ENCODE measurements at regions not wholly inside any gene's neighbourhood (a gene's known extent, or its start where the extent isn't known, plus 50 kb on each side); places are given as distances from the start of the nearest gene placed in this dataset.
A peak's percentile ranks its signal among the peaks of the same experiment; 100 is the strongest.

DNA sequence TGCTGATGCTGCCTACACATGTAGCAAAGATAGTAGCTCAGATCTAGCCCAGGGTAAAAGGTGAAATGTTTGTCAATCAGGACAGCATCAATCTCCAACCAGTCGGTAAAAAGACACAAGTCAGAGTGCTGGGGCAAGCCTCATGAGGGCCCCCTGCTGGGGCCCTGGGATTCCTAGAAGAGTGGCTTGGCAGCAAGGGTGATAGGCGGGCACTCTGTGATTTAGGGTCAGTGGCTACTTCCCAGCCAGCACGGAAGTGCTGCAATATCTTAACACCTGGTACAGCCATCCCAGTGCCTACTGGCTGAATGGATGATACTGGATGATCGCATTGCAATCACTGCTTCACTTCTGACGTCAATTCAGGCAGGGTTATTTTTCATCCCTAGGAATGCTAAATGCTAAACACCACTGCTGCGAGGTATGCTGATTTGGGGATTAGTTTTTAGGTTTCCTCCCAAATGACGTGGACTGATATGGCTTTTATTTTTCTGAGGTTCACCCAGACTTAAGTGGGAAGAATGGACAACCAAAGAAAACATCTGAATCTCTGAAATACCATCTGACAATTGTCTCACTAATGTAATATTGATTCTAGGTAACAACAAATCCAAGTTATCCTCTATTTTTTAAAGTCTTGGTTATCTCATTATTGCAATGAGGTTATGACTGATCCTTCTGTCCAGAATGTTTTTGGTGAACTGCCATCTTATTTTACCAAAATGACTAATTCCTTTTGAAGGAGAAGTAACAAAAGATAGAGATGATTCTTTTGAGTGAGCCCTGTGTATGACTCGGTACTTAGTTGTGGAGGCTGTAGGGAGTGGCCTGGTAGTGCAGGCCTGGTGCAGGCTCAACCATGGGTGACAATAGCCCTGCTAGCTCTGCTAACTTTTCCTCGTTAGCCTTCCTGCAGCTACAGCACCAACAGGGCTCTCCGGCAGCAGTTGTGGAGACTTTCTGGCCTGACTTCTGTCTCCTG is 432.5 kb downstream of the FGF9 start:
- no peak for DNase-seq

DNA sequence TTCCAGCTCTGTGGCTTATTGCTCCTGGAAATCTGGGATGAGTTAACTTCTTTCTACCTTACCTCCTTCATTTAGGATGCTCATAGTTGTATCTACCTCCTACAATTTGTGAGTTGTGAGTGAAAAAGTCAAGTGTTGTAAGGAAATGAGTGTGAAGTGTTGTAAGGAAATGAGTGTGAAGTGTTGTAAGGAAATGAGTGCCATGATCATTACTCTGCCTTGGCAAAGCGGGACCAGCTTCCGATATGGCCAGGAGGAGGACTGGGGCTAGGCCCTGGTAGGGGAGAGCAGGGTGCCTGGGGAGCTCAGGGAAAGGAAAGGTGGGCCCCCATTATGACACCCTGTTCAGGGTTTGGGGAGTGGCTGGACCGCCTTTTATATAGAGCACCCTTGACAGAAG is 435.2 kb downstream of the FGF9 start:
- DNase-seq = no peak

DNA sequence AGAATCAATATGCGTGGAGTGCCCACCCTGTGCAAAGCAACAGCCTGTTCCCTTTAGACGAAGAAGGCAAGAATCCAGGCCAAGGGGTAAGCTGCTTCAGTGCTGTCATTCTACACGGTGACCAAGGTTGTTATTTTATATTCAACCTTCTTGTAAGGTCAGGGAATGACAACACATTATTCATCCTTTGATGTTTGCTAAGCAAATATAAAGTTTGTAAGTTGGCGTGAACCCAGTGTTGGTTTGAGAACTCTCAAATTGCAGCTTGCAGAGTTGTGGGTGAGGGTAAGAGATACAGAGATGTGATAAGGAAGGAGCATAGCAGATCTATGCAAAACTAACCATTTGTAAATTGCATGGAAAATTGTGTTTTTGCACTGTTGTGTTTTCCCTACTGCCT is 436.7 kb downstream of the FGF9 start:
- peak; percentile 35 for DNase-seq

DNA sequence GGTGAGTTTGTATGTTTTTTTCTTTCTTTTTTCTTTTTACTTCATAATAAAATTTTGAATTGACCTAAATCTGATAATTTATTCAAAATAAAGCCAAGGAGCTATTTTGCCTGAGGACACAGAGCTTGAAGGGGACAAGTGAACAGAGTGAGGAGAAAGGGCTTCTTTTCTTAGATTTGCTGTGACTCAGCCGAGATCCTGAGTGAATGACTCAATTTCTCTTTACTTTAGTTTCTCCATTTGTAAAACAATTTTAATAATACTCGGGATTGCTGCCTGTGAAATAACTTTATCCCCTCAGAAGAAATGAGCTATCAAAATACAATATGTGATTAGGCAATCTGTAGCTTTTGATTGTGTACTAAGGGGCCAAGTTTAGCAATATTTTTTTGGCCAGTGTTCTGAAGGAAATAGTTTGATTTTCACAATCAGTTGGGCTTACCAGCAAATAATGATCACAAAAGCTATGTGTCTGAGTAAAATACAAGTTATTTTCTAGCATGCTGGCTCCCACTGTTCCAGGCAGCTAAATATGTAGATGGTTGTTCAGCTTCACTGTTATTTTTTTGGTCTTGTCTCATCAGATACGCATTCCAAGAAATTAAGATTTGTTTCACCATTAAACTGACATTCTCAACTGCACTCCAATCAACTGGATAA is 437.5 kb downstream of the FGF9 start:
- no peak for DNase-seq

DNA sequence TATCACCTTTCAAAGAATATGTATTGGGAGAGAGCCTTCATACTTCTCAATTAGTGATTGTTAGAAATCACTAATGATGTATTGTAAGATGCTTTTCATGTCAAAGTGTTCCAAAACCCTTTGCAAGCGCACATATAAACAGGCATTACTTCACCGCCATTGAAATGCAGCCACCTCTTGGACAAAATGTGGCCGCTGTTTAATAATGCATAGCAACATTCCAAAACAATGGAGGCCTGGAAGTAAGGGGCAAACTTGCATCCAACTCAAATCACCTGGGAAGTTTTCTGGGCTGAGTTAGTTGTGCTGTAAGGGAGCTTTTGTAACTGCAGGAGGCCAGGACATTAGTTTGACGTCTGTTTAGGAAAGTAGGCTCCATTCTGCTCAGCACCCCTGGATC is 438.1 kb downstream of the FGF9 start:
- no peak for DNase-seq

DNA sequence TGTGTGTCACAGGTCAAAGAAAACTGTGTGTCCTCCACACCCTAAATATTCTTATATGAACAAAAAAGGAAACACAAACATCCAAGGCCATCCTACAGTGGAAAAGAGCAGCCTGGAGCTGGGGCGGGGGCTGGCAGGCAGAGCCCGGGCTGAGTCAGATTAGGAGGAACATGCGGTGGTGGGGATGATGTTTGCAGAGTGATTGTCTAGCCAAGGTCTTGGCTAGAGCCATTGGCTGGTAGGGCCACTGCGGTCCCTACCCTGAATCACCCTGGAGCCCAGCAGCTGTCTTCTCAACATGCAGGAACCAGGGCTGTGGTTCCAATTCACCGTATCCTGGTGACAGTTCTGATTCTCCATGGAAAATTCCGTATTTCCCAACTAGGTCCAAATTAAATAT is 439.5 kb downstream of the FGF9 start:
- no peak for DNase-seq

DNA sequence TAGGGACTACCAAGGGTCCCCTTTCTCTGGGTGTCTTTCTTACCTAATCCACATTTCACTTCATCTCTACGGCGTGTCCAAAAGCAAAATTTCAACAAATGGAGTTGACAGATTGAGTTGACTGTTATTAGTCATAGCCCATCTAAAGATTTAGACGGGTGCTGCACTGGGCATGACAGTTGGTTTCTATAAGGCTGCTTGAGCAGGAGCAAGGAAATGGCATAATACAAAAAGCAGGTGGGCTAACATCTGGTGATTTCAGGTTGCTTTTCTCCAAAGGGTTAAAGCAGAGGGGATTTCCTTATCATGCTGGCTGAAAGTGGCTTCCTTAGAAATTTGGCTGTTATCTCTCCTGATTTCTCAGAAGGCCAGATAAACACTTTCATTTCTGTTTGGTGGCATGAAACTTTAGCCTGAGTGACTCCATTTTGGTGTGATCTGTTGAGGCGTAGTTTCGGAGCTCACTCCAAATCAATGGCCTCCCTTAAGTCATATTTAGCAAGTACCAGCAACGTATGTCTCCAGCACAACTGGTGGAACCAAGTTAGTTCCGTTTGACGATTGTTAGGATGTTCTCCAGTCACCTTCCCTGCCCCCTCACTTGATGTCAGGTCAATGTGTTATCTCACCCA is 440.4 kb downstream of the FGF9 start:
- DNase-seq = no peak

DNA sequence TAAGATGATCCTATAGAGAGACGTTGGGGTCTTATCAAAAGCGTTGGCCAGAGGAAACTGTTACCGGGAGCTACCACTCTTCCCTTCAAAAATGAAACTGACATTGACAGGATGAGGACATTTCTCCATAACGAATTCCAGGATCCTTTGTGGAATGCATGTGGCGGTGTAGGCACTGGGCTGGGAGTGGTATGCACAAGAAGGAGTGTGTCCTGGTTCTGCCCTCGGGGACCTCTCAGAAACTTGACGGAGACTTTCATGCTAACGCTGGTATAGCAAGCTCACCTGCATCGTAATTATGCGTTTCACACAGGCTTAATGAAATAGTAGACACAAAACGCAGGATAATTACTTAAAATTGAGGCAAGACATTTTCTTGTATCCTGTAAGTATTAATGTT is 441.1 kb downstream of the FGF9 start:
- no peak for DNase-seq

DNA sequence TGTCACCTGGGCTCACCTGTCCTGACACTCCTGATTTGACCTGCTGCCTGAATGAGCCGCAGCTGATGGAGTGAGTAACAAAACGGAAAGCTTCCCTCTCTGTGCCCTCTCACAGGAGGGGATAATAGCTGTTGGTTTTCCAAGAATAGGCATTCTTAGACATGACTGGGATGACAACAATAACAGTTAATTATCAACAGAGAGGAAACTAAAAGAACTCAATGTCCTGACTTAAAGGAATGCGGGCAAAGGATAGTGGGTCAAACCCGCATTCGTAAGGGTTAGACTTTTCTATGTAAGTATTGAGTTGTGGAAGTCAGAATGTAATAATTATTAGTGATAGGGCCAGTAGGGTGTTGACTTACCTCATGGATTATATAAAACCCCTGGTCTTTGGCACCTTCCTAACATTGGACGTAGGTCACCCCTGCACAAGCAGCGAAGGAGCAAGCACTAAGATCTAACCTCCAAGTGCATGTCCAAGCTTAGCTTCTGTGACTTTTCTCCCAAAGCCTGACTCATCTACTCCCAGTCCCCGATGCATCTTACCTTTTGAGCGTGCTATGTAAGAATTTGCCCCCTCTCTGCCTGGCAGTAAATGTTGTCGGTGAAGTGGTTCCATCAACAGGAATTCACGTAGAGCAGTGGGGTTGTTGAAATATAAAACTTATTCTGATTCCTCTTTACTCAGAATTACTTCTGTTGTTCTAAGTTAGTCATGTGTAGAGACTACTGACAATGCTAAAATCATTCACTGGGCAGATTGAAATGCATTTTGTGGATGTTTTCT is 442.3 kb downstream of the FGF9 start:
- no peak for DNase-seq

DNA sequence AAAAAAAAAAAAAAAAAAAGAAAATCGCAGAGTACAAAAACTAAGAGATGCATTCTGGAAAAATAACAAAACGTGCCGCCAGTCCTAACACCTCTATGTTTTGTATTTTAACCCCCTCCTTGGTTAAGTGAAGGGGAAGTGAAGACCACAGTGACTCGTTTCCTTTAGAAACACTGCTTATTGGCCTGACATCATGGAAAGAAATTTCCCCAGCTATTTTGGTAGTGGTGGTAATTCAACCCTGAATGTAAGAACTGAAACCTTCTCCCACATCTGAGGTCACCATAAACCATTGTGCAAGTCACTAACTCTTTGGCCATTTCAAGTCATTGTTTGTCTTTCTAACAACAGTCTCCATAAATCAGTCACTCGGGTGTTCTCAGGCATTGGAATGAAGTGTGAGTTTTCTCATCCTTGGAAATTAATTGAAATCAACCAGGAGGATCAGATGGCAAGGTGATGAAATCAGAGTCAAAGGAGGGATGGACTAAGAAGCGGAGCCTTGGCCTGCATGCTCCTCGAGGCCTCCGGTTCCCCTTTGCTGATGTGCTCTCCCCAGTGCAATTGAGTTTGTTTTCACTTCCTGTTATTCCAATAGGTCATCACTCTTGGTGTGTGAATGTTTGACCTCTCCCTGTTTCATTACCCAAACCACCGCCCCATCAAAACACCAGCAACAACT is 443.9 kb downstream of the FGF9 start:
- DNase-seq = peak; percentile 51

DNA sequence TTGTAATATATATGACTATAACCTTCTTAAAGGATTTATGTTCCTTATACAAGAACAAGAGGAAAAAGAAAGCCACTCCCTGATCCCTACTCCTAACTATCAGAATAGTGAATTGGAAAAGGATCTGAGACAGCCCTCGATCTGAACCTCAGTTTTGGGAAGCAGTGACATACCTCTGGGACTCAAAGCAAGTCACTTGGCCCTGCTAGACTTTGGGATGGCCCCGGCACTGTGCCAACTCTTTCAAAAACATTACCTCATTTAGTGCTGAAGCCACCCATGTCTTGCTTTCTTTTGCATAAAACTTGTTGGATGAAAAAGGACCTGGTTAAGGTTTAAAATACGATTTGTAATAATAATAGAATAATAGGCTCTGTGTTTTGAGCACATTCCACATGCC is 447.3 kb downstream of the FGF9 start:
- DNase-seq = no peak

DNA sequence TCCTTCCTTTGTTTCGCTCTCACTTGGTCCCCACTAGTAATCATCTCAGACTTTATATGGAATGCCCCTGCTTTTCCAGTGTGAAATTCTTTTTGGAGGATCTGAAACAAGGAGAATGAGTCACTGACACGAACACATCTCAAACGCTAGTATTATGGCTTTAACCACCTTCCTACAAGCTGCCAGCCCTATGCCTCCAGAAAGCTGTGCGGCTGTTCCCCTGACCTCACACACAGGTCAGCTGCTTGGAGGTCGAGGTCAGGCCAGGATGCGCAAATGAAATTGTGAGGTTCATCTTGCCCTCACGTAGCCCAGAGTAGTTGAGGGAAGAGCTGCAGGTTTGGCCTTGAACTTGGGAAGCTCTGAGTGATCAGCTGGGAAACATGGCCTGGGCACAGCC is 449.8 kb downstream of the FGF9 start:
- no peak for DNase-seq

DNA sequence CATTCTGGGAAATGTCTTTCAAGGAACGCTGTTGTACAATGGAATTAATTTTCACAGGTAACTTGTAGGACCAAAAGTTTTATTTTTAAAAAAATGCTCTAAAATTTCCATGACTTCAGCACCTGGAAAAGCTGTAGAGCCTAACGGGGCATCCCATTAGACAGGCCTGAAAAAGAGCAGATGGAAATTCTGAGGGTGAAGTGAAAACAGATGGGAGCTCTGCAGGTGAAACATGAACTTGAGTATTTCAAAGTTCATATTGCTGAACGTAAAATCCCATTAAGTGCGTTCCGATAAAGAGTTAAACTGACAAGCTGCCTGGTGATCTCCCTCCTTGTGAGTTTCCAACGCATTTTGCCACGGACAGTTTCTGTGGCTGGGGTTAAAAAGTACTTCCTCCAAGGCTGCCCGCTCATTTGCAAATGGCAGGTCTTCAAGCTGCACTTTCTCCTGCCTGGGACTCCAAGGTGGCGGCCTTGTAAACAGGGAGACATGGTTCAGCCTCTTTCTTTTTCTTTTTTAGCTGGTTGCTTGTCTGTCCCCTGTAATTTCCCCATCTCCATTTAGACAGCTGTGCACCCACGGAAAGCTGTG is 450.4 kb downstream of the FGF9 start:
- DNase-seq = no peak

DNA sequence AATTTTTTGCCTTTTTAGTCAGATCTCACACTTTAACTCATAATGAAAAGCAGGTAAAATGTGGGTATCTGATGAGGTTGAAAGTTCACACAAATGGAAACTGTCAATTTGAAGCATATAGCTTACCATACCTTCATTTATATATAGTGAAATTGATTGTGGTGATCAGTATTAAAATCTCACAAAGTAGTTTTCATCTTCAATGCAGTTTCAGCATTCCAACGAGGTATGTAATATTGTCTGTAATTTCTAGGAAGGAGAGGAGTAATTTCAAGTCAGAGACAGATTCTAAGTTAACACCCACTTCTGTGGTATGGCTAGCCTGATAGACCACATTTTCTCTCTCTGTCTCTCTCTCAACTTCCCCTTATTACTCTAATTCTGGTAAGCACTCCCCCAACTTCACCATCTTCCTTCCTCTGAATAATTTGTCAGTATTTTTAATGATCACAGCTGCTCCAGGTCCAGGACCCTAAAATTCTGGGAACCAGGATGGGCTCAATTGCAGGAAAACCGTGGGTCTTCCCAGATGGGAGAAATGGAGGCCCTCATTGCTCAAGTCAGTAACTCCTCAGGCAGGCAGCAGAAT is 455.7 kb downstream of the FGF9 start:
- DNase-seq = no peak

DNA sequence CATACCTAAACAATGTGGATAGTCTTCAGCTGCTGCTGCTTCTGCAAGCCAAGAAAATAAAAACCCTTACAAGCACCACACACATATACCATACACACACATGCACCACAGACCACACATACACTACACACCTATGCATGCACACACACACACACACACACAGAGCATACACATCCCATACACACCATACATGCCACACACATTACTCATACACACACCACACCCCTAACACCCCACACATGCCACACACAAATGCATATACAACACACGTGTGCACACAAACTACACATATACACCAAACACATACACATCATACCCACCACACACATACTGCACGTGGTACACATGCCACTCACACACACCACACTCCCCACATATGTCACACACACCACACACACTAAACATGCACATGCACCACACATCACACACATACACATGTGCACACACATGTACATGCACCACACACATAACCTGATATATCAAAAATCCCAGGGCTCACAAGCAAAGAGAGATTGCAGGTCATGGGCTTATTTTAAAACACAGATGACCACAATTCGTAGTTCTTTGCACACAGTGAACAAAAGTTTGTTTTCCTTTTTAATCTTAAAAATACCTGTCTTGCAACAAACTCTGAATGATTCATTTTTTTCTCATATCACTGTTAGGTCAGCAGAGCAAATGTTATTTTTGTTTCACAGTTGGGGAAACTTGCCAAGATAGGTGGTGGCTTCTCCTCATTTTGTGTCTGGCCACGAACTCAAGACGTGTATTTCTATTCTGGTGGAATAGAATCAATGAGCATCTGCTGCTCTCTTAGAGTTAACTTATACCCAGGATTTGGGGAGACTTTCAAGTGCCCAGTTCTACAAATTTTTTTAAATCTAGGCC is 456.6 kb downstream of the FGF9 start:
- no peak for DNase-seq

DNA sequence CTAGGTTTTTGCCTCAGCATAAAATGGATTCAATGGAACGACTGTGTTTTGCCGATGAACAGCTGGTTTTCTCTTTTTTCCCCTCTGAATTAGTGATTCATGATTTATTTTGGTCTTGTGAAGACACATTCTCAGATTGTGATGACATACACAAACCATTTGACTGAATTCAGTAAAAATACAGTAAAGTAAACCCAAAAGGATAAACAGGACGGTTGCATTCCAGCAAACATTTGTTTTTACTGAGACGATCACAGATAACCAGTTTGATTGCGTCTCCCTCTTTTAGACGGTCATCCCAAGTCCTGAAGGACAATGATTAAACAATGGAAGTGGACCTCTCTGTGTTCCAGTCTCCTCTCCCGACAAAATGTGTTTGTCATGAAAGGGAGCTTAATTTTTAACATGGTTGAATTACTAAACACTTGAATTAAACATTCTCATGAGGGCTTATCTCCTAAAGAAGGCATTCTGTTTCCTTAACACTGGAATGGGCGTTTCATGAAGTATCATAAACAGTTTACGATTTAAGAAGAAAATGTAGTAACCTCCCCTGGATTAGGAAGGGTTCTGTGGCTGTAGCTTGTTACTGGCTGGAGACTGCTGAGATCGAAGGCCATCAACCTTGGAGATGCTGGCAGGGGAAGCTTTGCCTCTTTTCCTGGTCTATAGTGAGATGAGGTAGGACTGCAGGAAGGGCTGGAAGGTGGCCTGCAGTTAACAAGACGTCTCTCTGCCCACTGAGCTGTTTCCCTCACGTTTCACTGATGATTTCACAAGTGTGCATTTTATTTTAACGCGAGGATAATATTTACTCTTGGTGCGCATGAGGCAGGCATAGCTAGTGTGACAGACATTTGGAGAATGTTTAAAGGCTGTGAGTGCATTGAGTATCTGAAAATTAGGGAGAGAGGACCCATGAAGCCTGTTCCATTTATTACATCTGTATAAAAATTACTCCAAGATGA is 457.9 kb downstream of the FGF9 start:
- no peak for DNase-seq

DNA sequence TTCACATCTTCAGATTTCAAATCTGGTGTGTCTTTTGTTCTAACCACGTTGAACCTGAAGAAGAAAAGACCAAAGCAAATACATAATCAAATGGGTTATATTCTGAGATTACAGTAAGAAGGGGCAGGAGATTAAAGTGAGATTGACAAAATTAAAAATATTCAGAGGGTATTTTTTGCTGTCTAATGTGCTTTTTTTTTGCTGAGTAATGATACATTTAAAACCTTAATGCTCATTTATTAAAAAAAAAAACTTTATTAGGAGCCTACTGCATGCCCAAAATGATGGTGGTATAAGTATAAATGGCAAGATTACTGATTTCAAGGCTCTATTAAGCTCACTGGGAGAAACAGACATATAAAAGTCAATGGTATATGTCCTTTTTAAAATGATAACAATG is 459.4 kb downstream of the FGF9 start:
- DNase-seq = no peak

DNA sequence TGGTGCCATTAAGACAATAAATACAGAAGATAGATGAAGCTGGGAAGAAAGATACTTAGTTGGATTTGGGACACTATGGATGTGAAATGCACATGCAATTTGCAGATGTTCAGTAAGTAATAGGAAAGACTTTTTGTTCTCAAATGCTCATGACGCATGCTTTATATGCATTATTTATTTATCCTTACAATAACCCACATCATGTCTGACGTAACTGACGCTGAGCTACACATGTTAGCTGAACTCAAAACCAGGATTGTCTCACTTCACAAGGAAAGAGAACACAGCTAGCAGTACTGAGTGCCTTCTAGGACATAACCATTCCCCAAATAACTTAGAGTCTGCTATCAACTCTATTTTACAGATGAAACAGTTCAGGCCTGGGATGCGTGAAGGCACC is 463.4 kb downstream of the FGF9 start:
- DNase-seq = no peak

DNA sequence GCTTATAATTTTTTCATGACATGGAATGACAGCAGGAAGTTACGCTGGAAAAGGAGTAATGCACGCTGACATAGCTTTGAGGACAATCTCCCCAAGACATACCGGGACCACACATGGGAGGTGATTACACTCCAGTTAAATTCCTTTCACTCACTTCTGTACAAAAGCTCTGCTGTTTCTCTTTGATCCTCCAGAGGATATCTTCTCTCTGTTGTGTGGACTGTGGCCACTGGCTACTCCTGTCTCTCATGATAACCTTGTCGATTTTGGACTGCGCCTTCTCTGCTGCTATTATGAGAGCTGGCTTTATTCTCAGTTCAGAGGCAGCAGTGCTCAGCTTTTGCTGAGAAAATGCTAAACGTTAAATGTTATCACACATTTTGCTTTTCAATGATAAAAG is 464.6 kb downstream of the FGF9 start:
- no peak for DNase-seq
